Renal cortical epithelial cell (primary cell): ENCODE measurements at regions not wholly inside any gene's neighbourhood (a gene's known extent, or its start where the extent isn't known, plus 50 kb on each side); places are given as distances from the start of the nearest gene placed in this dataset.
"Not testable (repeated sequence)": the region's sequence is repeated elsewhere in the genome, so short reads cannot be mapped to it uniquely, and the experiment has no call there.

Experiments used
- DNase-seq: peaks from one replicate; pipeline ENCODE4 v3.0.0-alpha.2; 2011; ENCODE audit warnings: low read depth

- no peak for DNase-seq
These were observed 135.4 kb downstream of the PPP1R3A start for GRCh38 chr7:113783403-113783802.

GRCh38 chr7:113775804-113776203 lies 143.0 kb downstream of the PPP1R3A start:
- no peak for DNase-seq

- no peak for DNase-seq
These were observed 143.4 kb downstream of the PPP1R3A start for GRCh38 chr7:113775401-113775800.

- DNase-seq, result peak; percentile 49
These were observed 144.5 kb downstream of the PPP1R3A start for GRCh38 chr7:113774182-113774807.

GRCh38 chr7:113770146-113770738 lies 148.6 kb downstream of the PPP1R3A start:
- DNase-seq, result no peak

GRCh38 chr7:113768387-113768786 lies 150.4 kb downstream of the PPP1R3A start:
- no peak for DNase-seq

GRCh38 chr7:113764401-113765035 lies 154.3 kb downstream of the PPP1R3A start:
- no peak for DNase-seq

GRCh38 chr7:113763226-113763625 lies 155.6 kb downstream of the PPP1R3A start:
- DNase-seq, result no peak

GRCh38 chr7:113756250-113756649 lies 162.6 kb downstream of the PPP1R3A start:
- DNase-seq, result no peak

GRCh38 chr7:113752689-113753088 lies 166.1 kb downstream of the PPP1R3A start:
- no peak for DNase-seq

- no peak for DNase-seq
These were observed 166.5 kb downstream of the PPP1R3A start for GRCh38 chr7:113752289-113752688.

- DNase-seq, result no peak
These were observed 167.3 kb downstream of the PPP1R3A start for GRCh38 chr7:113751547-113751946.

- DNase-seq, result not testable (repeated sequence)
These were observed 170.4 kb downstream of the PPP1R3A start for GRCh38 chr7:113748385-113748784.

- not testable (repeated sequence) for DNase-seq
These were observed 175.8 kb downstream of the PPP1R3A start for GRCh38 chr7:113742946-113743431.

GRCh38 chr7:113742377-113742776 lies 176.4 kb downstream of the PPP1R3A start:
- no peak for DNase-seq

GRCh38 chr7:113731571-113731970 lies 187.2 kb downstream of the PPP1R3A start:
- no peak for DNase-seq

- DNase-seq, result peak; percentile 63
These were observed 188.4 kb downstream of the PPP1R3A start for GRCh38 chr7:113730309-113730955.

- no peak for DNase-seq
These were observed 191.3 kb downstream of the PPP1R3A start for GRCh38 chr7:113727486-113727885.

GRCh38 chr7:113722006-113722405 lies 196.8 kb downstream of the PPP1R3A start:
- no peak for DNase-seq

GRCh38 chr7:113717739-113718138 lies 201.1 kb downstream of the PPP1R3A start:
- DNase-seq, result no peak

GRCh38 chr7:113715981-113716856 lies 202.6 kb downstream of the PPP1R3A start:
- DNase-seq, result no peak

GRCh38 chr7:113715262-113715661 lies 203.5 kb downstream of the PPP1R3A start:
- DNase-seq, result no peak
